ENCODE measurements at regions not wholly inside any gene's neighbourhood (a gene's known extent, or its start where the extent isn't known, plus 50 kb on each side); places are given as distances from the start of the nearest gene placed in this dataset.

DNA sequence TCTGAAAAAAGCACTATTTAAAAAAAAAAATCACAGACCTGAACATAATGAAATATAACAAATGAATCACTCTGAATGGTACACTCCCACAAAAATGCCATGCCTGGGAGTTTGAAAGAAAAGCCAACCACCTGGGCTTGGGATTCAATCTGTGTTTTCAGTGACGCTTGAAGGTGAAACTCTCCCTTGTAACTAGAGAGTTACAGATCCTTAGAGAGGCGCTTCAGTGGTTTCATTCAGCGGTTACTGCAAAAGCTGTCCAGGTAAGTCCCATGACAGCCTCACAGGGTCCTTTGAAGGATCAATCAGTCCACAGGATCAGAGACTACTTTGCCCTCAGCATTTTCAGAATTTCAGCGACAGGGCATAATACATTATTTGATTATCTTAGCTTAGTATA, 627.3 kb downstream of the IRS1 start:
- Histone ChIP-seq H3K79me2 (ENCODE audit: insufficient read depth, low read length) (no peaks in the 10 kb centered on the region), H3K27ac (ENCODE audit: low read depth, low read length, poor library complexity, severe bottlenecking) (no peak overlapping the region), H3K36me3 (ENCODE audit: insufficient read depth, low read length) (no peaks in the 10 kb centered on the region), H2AFZ (ENCODE audit: low read length) (no peak overlapping the region), H3K4me2 (ENCODE audit: low read length) (no peak overlapping the region), H3K9me2 (ENCODE audit: low read depth, low read length) (no peaks in the 10 kb centered on the region), H3K4me1 (ENCODE audit: insufficient read depth, low read length, severe bottlenecking) (no peaks in the 10 kb centered on the region), H3K4me3 (ENCODE audit: low read depth, low read length, poor library complexity, severe bottlenecking) (no peak overlapping the region), H4K20me1 (ENCODE audit: insufficient read depth, low read length) (no peaks in the 10 kb centered on the region), H3K9me3 (ENCODE audit: low read length) (no peaks in the 10 kb centered on the region), H3K9ac (ENCODE audit: low read length) (no peak overlapping the region), H3F3A (ENCODE audit: insufficient read depth, low read length) (no peaks in the 10 kb centered on the region), H3K27me3 (ENCODE audit: insufficient read depth, low read length) (no peaks in the 10 kb centered on the region)
- TF ChIP-seq, protein P1, sequence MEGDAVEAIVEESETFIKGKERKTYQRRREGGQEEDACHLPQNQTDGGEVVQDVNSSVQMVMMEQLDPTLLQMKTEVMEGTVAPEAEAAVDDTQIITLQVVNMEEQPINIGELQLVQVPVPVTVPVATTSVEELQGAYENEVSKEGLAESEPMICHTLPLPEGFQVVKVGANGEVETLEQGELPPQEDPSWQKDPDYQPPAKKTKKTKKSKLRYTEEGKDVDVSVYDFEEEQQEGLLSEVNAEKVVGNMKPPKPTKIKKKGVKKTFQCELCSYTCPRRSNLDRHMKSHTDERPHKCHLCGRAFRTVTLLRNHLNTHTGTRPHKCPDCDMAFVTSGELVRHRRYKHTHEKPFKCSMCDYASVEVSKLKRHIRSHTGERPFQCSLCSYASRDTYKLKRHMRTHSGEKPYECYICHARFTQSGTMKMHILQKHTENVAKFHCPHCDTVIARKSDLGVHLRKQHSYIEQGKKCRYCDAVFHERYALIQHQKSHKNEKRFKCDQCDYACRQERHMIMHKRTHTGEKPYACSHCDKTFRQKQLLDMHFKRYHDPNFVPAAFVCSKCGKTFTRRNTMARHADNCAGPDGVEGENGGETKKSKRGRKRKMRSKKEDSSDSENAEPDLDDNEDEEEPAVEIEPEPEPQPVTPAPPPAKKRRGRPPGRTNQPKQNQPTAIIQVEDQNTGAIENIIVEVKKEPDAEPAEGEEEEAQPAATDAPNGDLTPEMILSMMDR (IDR thresholded peaks at IDR 0.05; ENCODE audit: low read length): no peak
- no peak for TF ChIP-seq EZH2 (IDR thresholded peaks at IDR 0.05; ENCODE audit: borderline replicate concordance, low read length)

- H3K4me3 ChIP-seq (ENCODE audit: low read depth, low read length, poor library complexity, severe bottlenecking): no peak overlapping the region
- no peaks in the 10 kb centered on the region for H3K36me3 ChIP-seq (ENCODE audit: insufficient read depth, low read length)
- H3K27me3 ChIP-seq (ENCODE audit: insufficient read depth, low read length): 0 out of 2 replicates have a peak, but pooled peaks cover 3% of the 10 kb centered on the region
- no peaks in the 10 kb centered on the region for H4K20me1 ChIP-seq (ENCODE audit: insufficient read depth, low read length)
- H3K79me2 ChIP-seq (ENCODE audit: insufficient read depth, low read length): no peaks in the 10 kb centered on the region
- no peak overlapping the region for H3K9ac ChIP-seq (ENCODE audit: low read length)
- no peaks in the 10 kb centered on the region for H3K4me1 ChIP-seq (ENCODE audit: insufficient read depth, low read length, severe bottlenecking)
- H3K27ac ChIP-seq (ENCODE audit: low read depth, low read length, poor library complexity, severe bottlenecking): no peak overlapping the region
- H3K9me3 ChIP-seq (ENCODE audit: low read length): no peaks in the 10 kb centered on the region
- no peak overlapping the region for H3K4me2 ChIP-seq (ENCODE audit: low read length)
- TF ChIP-seq, protein P1 (IDR thresholded peaks at IDR 0.05; ENCODE audit: low read length): no peak
- TF ChIP-seq EZH2 (IDR thresholded peaks at IDR 0.05; ENCODE audit: borderline replicate concordance, low read length): no peak
- H3K9me2 ChIP-seq (ENCODE audit: low read depth, low read length): no peaks in the 10 kb centered on the region
- no peak overlapping the region for H2AFZ ChIP-seq (ENCODE audit: low read length)
- no peaks in the 10 kb centered on the region for H3F3A ChIP-seq (ENCODE audit: insufficient read depth, low read length)
Observed at GRCh38 chr2:226169751-226170581, 629.7 kb downstream of the IRS1 start.

DNA sequence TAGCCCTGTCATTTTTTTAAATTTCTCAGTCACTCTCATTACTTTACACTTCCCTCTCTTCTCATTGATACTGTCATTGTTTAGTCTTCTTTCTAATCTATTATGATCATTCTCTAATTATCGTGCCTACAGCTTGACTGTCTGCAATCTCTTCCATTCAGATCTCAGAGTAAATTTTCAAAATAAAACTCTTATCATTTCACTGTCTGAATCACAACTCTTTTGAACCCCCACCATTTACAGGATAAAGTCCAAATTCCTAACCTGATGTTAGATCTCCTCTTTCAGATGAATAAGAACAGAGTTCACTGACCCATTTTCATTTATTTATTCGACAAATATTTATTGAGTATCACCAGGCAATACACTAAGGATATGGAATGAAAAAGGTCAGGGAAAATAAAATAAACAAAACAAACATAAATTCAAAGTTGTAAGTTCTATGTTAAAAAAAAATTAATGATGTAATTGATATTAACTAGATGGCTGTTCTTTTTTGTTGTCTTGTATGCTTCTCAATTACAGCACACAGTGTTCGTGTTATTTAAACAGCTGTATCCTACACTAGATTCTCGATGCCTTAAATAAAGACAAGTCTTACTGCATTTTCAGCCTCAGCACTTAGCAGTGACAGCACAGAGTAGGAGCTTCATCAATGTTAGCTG, 631.0 kb downstream of the IRS1 start:
- no peaks in the 10 kb centered on the region for H3K9me2 ChIP-seq (ENCODE audit: low read depth, low read length)
- no peak overlapping the region for H2AFZ ChIP-seq (ENCODE audit: low read length)
- H3K79me2 ChIP-seq (ENCODE audit: insufficient read depth, low read length): no peaks in the 10 kb centered on the region
- 0 out of 2 replicates have a peak, but pooled peaks cover 3% of the 10 kb centered on the region for H3K27me3 ChIP-seq (ENCODE audit: insufficient read depth, low read length)
- H4K20me1 ChIP-seq (ENCODE audit: insufficient read depth, low read length): no peaks in the 10 kb centered on the region
- no peaks in the 10 kb centered on the region for H3F3A ChIP-seq (ENCODE audit: insufficient read depth, low read length)
- H3K36me3 ChIP-seq (ENCODE audit: insufficient read depth, low read length): no peaks in the 10 kb centered on the region
- no peaks in the 10 kb centered on the region for H3K9me3 ChIP-seq (ENCODE audit: low read length)
- H3K4me1 ChIP-seq (ENCODE audit: insufficient read depth, low read length, severe bottlenecking): no peaks in the 10 kb centered on the region
- H3K4me2 ChIP-seq (ENCODE audit: low read length): no peak overlapping the region
- H3K27ac ChIP-seq (ENCODE audit: low read depth, low read length, poor library complexity, severe bottlenecking): no peak overlapping the region
- TF ChIP-seq, protein P1 (IDR thresholded peaks at IDR 0.05; ENCODE audit: low read length): no peak
- no peak for TF ChIP-seq EZH2 (IDR thresholded peaks at IDR 0.05; ENCODE audit: borderline replicate concordance, low read length)
- H3K4me3 ChIP-seq (ENCODE audit: low read depth, low read length, poor library complexity, severe bottlenecking): no peak overlapping the region
- no peak overlapping the region for H3K9ac ChIP-seq (ENCODE audit: low read length)

Measured in OCI-LY1 (cell line).